GM20431 (cell line): ENCODE measurements at regions not wholly inside any gene's neighbourhood (a gene's known extent, or its start where the extent isn't known, plus 50 kb on each side); places are given as distances from the start of the nearest gene placed in this dataset.

Experiments
- in situ Hi-C: fragments of 300-500 bp; cut with MseI, MboI; formaldehyde crosslinking; loops from one replicate; pipeline ENCODE4 v1.15.0; 2020; ENCODE audit warnings: low sequenced_read_pairs; ENCODE audit not compliant: unreplicated experiment

GRCh38 chr7:118759921-118760320 lies 535.4 kb downstream of the ANKRD7 start:
- in situ Hi-C loops, result no loop called here

GRCh38 chr7:118762451-118762850 lies 537.9 kb downstream of the ANKRD7 start:
- in situ Hi-C loops, result no loop called here

GRCh38 chr7:118764221-118764620 lies 539.7 kb downstream of the ANKRD7 start:
- in situ Hi-C loops, result no loop called here

GRCh38 chr7:118771672-118772071 lies 547.2 kb downstream of the ANKRD7 start:
- in situ Hi-C loops, result no loop called here

GRCh38 chr7:118777308-118777707 lies 552.8 kb downstream of the ANKRD7 start:
- in situ Hi-C loops, result no loop called here

- in situ Hi-C loops, result no loop called here
These were observed 568.2 kb downstream of the ANKRD7 start for GRCh38 chr7:118792682-118793081.

- in situ Hi-C loops, result no loop called here
These were observed 569.1 kb downstream of the ANKRD7 start for GRCh38 chr7:118793582-118793981.

GRCh38 chr7:118794419-118794818 lies 569.9 kb downstream of the ANKRD7 start:
- in situ Hi-C loops, result no loop called here

- in situ Hi-C loops, result no loop called here
These were observed 576.9 kb downstream of the ANKRD7 start for GRCh38 chr7:118801366-118801765.

GRCh38 chr7:118802726-118803125 lies 578.2 kb downstream of the ANKRD7 start:
- in situ Hi-C loops, result no loop called here

- in situ Hi-C loops, result no loop called here
These were observed 601.7 kb downstream of the ANKRD7 start for GRCh38 chr7:118826246-118826645.

GRCh38 chr7:118836933-118837332 lies 612.4 kb downstream of the ANKRD7 start:
- in situ Hi-C loops, result no loop called here

GRCh38 chr7:118839515-118839914 lies 615.0 kb downstream of the ANKRD7 start:
- in situ Hi-C loops, result no loop called here

GRCh38 chr7:118843456-118843855 lies 619.0 kb downstream of the ANKRD7 start:
- in situ Hi-C loops, result no loop called here

GRCh38 chr7:118844748-118845147 lies 620.2 kb downstream of the ANKRD7 start:
- in situ Hi-C loops, result no loop called here

GRCh38 chr7:118845791-118846190 lies 621.3 kb downstream of the ANKRD7 start:
- in situ Hi-C loops, result no loop called here

- in situ Hi-C loops, result no loop called here
These were observed 622.5 kb downstream of the ANKRD7 start for GRCh38 chr7:118846977-118847376.

- in situ Hi-C loops, result no loop called here
These were observed 630.8 kb downstream of the ANKRD7 start for GRCh38 chr7:118855290-118855689.

GRCh38 chr7:118858651-118859149 lies 634.2 kb downstream of the ANKRD7 start:
- in situ Hi-C loops, result no loop called here

- in situ Hi-C loops, result no loop called here
These were observed 637.1 kb downstream of the ANKRD7 start for GRCh38 chr7:118861581-118861980.

GRCh38 chr7:118862740-118863139 lies 638.2 kb downstream of the ANKRD7 start:
- in situ Hi-C loops, result no loop called here

- in situ Hi-C loops, result no loop called here
These were observed 639.5 kb downstream of the ANKRD7 start for GRCh38 chr7:118863966-118864365.

GRCh38 chr7:118867860-118868259 lies 643.4 kb downstream of the ANKRD7 start:
- in situ Hi-C loops, result no loop called here
